Mesothelial cell of epicardium (in vitro differentiated cells): ENCODE measurements at regions not wholly inside any gene's neighbourhood (a gene's known extent, or its start where the extent isn't known, plus 50 kb on each side); places are given as distances from the start of the nearest gene placed in this dataset.

Source experiments
- DNase-seq, 2 experiments: peaks; one replicate each; pipeline ENCODE4 v3.0.0; 2021; ENCODE audit warnings: low spot score in 2 of 2; ENCODE audit not compliant: unreplicated experiment in 2 of 2
- H3K27ac Mint-ChIP-seq: 2 replicates; pipeline ENCODE4 v1.8.0; 2021; ENCODE audit warnings: mixed read lengths
- H3K27me3 Mint-ChIP-seq: 2 replicates; pipeline ENCODE4 v1.8.0; 2021; ENCODE audit warnings: low read depth, mixed read lengths
- H3K36me3 Mint-ChIP-seq: 2 replicates; pipeline ENCODE4 v1.8.0; 2021; ENCODE audit warnings: mixed read lengths
- H3K4me1 Mint-ChIP-seq: 2 replicates; pipeline ENCODE4 v1.8.0; 2021; ENCODE audit warnings: mixed read lengths
- H3K4me3 Mint-ChIP-seq: 2 replicates; pipeline ENCODE4 v1.8.0; 2021; ENCODE audit warnings: mild to moderate bottlenecking, moderate library complexity, mixed read lengths
- H3K9me3 Mint-ChIP-seq: 2 replicates; pipeline ENCODE4 v1.8.0; 2021; ENCODE audit warnings: mixed read lengths
- CTCF ChIP-seq: fragments of 200-600 bp; sonication (generic); IDR thresholded peaks from one replicate; pipeline ENCODE4 v1.5.0; 2021; ENCODE audit warnings: antibody characterized with exemption; ENCODE audit not compliant: unreplicated experiment

- DNase-seq = no peak
- peaks cover 56% of the 10 kb centered on the region for H3K9me3 Mint-ChIP-seq
- H3K27ac Mint-ChIP-seq = no peak overlapping the region
- no peaks in the 10 kb centered on the region for H3K36me3 Mint-ChIP-seq
- TF ChIP-seq CTCF = no peak
- no peaks in the 10 kb centered on the region for H3K4me1 Mint-ChIP-seq
- no peaks in the 10 kb centered on the region for H3K27me3 Mint-ChIP-seq
- no peak overlapping the region for H3K4me3 Mint-ChIP-seq
These were observed 204.3 kb upstream of the TBL1X start for GRCh38 chrX:9260603-9261002.

GRCh38 chrX:9267415-9267814, 197.4 kb upstream of the TBL1X start:
- Mint-ChIP-seq H3K9me3 (peaks cover 27% of the 10 kb centered on the region), H3K4me3 (no peak overlapping the region), H3K27ac (no peak overlapping the region), H3K27me3 (no peaks in the 10 kb centered on the region), H3K36me3 (no peaks in the 10 kb centered on the region), H3K4me1 (peaks cover 7% of the 10 kb centered on the region)
- TF ChIP-seq CTCF = no peak
- DNase-seq = no peak

- DNase-seq = no peak
- Mint-ChIP-seq H3K4me1 (peaks cover 7% of the 10 kb centered on the region), H3K36me3 (peaks cover 1% of the 10 kb centered on the region), H3K27ac (no peak overlapping the region), H3K4me3 (no peak overlapping the region), H3K27me3 (no peaks in the 10 kb centered on the region), H3K9me3 (peaks cover 24% of the 10 kb centered on the region)
- no peak for TF ChIP-seq CTCF
These were observed 195.7 kb upstream of the TBL1X start for GRCh38 chrX:9269134-9269533.

GRCh38 chrX:9271789-9272525, 192.9 kb upstream of the TBL1X start:
- no peak overlapping the region for H3K27ac Mint-ChIP-seq
- H3K36me3 Mint-ChIP-seq = peaks cover 1% of the 10 kb centered on the region
- H3K27me3 Mint-ChIP-seq = no peaks in the 10 kb centered on the region
- peaks cover 20% of the 10 kb centered on the region for H3K9me3 Mint-ChIP-seq
- DNase-seq = no peak
- H3K4me3 Mint-ChIP-seq = no peak overlapping the region
- H3K4me1 Mint-ChIP-seq = peaks cover 7% of the 10 kb centered on the region
- TF ChIP-seq CTCF = no peak

- H3K4me1 Mint-ChIP-seq = peaks cover 12% of the 10 kb centered on the region
- H3K9me3 Mint-ChIP-seq = peaks cover 25% of the 10 kb centered on the region
- H3K4me3 Mint-ChIP-seq = no peak overlapping the region
- no peak for DNase-seq
- H3K27ac Mint-ChIP-seq = no peak overlapping the region
- H3K27me3 Mint-ChIP-seq = no peaks in the 10 kb centered on the region
- no peak for TF ChIP-seq CTCF
- peaks cover 1% of the 10 kb centered on the region for H3K36me3 Mint-ChIP-seq
These were observed 191.1 kb upstream of the TBL1X start for GRCh38 chrX:9273744-9274143.
